Esophagus muscularis mucosa (tissue), 4 donors: ENCODE measurements at regions not wholly inside any gene's neighbourhood (a gene's known extent, or its start where the extent isn't known, plus 50 kb on each side); places are given as distances from the start of the nearest gene placed in this dataset.

Source experiments
- DNase-seq: peaks from one replicate; pipeline ENCODE4 v3.0.0-alpha.2; 2017; ENCODE audit errors: extremely low spot score
- H3K27ac ChIP-seq, 4 donors: fragments of 200-600 bp; sonication (generic); replicated peaks in 1 of 4; 1 replicate in 3 of 4; 2 replicates in 1 of 4; pipeline ENCODE4 v1.5.1; 2016 to 2019; ENCODE audit warnings: mild to moderate bottlenecking in 1 of 4
- H3K27me3 ChIP-seq, 4 donors: fragments of 200-600 bp; sonication (generic); one replicate each; pipeline versions ENCODE4 v1.5.1 to v1.6.0; 2016 to 2019
- H3K36me3 ChIP-seq, 4 donors: fragments of 200-600 bp; sonication (generic); one replicate each; pipeline ENCODE4 v1.5.1; 2016 to 2019
- H3K4me1 ChIP-seq, 4 donors: fragments of 200-600 bp; sonication (generic); one replicate each; pipeline ENCODE4 v1.5.1; 2016 to 2019
- H3K4me3 ChIP-seq, 4 donors: fragments of 200-600 bp; sonication (generic); 1 replicate in 2 of 4; 2 replicates in 2 of 4; pipeline ENCODE4 v1.5.1; 2016 to 2019; ENCODE audit warnings: mild to moderate bottlenecking in 4 of 4, moderate library complexity in 1 of 4
- H3K9me3 ChIP-seq, 4 donors: fragments of 200-600 bp; sonication (generic); 1 replicate in 3 of 4; 2 replicates in 1 of 4; pipeline ENCODE4 v1.5.1; 2016 to 2019
- EP300 ChIP-seq: sonication (generic); formaldehyde crosslinking; IDR thresholded peaks from one replicate; pipeline ENCODE4 v1.6.1; 2017; ENCODE audit warnings: antibody characterized with exemption
- POLR2A ChIP-seq: fragments of 450-650 bp; IDR thresholded peaks from one replicate; pipeline ENCODE4 v1.6.1; 2017; ENCODE audit warnings: antibody characterized with exemption, moderate library complexity, mild to moderate bottlenecking, low read depth
- POLR2AphosphoS5 ChIP-seq, 2 donors: sonication (generic); formaldehyde crosslinking; IDR thresholded peaks; one replicate each; pipeline ENCODE4 v1.6.1; 2017; ENCODE audit warnings: antibody characterized with exemption in 2 of 2
- WGBS: methylation state at CpG from one replicate; pipeline ENCODE4 v1.1.5; 2018; 5-methylcytosine and 5-hydroxymethylcytosine counted together
- intact Hi-C: fragments of 100-400 bp; cut with DNase I; formaldehyde crosslinking; loops from one replicate; pipeline ENCODE4 v1.15.1; 2023
- TF ChIP-seq, protein P1 (sequence below), 3 experiments: fragments of 200-600 bp in 2 of 3; fragments of 450-650 bp in 1 of 3; sonication (generic) in 2 of 3; IDR thresholded peaks; one replicate each; pipeline ENCODE4 v1.5.1; 2017 to 2019; ENCODE audit warnings: antibody characterized with exemption in 3 of 3, mild to moderate bottlenecking in 2 of 3, moderate library complexity in 1 of 3

DNA sequence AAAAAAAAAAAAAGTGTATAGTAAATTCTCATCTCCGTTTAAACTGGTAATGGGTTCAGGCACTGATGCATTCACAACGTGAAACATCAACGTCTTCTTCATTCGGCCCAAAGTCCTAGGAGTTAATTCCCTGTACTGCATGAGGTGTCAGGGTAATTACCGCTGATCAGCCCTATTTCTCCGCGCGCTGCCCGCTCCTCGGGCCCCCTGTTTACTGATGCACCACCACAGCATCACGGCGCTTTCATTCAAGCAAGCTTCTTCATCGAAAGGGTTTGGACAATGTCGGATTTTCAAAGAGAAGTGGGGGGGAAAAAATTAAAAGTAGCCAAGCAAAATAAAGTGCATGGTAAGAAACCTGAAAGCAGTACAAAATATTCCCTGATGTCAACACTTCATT is 352.0 kb upstream of the POU3F3 start:
- peaks cover 0 to 10% (median 0%) of the 10 kb centered on the region in 4 donors for H3K4me1 ChIP-seq
- TF ChIP-seq POLR2A: no peak
- TF ChIP-seq EP300: no peak
- TF ChIP-seq, protein P1, sequence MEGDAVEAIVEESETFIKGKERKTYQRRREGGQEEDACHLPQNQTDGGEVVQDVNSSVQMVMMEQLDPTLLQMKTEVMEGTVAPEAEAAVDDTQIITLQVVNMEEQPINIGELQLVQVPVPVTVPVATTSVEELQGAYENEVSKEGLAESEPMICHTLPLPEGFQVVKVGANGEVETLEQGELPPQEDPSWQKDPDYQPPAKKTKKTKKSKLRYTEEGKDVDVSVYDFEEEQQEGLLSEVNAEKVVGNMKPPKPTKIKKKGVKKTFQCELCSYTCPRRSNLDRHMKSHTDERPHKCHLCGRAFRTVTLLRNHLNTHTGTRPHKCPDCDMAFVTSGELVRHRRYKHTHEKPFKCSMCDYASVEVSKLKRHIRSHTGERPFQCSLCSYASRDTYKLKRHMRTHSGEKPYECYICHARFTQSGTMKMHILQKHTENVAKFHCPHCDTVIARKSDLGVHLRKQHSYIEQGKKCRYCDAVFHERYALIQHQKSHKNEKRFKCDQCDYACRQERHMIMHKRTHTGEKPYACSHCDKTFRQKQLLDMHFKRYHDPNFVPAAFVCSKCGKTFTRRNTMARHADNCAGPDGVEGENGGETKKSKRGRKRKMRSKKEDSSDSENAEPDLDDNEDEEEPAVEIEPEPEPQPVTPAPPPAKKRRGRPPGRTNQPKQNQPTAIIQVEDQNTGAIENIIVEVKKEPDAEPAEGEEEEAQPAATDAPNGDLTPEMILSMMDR (IDR thresholded peaks at IDR 0.05): no peak
- no peak for TF ChIP-seq POLR2AphosphoS5 (IDR thresholded peaks at IDR 0.05)
- H3K36me3 ChIP-seq: no peaks in the 10 kb centered on the region
- no peaks in the 10 kb centered on the region for H3K9me3 ChIP-seq
- intact Hi-C loops: no loop called here
- H3K27ac ChIP-seq: no peak overlapping the region
- 86% methylated on average over 14 of the region's 14 CpGs for WGBS
- peak; percentile 26 for DNase-seq
- H3K27me3 ChIP-seq: peaks cover 0 to 6% (median 0%) of the 10 kb centered on the region in 4 donors
- no peak overlapping the region for H3K4me3 ChIP-seq

DNA sequence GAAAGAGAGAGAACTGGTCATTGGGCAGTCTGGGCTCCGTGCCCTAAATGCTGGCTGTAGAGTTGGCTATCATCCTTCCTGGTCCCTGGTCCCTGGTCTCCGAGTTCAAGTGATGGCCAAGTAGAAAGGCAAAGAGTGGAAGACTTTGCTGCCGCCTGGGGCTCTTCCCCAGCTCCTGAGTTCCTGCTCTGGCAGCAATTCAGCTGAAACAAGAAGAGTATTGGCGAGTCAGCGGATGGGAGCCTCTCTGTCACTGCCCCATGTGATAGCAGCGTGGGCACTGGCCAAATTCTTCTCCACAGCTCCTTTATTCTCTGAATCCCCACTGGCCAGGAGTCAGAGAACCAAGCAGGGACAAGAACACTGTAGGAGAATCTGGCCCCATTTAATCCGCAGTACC is 351.0 kb upstream of the POU3F3 start:
- H3K4me3 ChIP-seq: no peak overlapping the region
- TF ChIP-seq POLR2AphosphoS5 (IDR thresholded peaks at IDR 0.05): no peak
- TF ChIP-seq EP300: no peak
- TF ChIP-seq POLR2A: no peak
- TF ChIP-seq, protein P1 (IDR thresholded peaks at IDR 0.05): no peak
- no peak overlapping the region for H3K27ac ChIP-seq
- intact Hi-C loops: no loop called here
- H3K4me1 ChIP-seq: peaks cover 0 to 10% (median 0%) of the 10 kb centered on the region in 4 donors
- no peaks in the 10 kb centered on the region for H3K36me3 ChIP-seq
- no peaks in the 10 kb centered on the region for H3K9me3 ChIP-seq
- peaks cover 0 to 6% (median 0%) of the 10 kb centered on the region in 4 donors for H3K27me3 ChIP-seq
- DNase-seq: no peak
- 72% methylated on average over 7 of the region's 7 CpGs for WGBS

DNA sequence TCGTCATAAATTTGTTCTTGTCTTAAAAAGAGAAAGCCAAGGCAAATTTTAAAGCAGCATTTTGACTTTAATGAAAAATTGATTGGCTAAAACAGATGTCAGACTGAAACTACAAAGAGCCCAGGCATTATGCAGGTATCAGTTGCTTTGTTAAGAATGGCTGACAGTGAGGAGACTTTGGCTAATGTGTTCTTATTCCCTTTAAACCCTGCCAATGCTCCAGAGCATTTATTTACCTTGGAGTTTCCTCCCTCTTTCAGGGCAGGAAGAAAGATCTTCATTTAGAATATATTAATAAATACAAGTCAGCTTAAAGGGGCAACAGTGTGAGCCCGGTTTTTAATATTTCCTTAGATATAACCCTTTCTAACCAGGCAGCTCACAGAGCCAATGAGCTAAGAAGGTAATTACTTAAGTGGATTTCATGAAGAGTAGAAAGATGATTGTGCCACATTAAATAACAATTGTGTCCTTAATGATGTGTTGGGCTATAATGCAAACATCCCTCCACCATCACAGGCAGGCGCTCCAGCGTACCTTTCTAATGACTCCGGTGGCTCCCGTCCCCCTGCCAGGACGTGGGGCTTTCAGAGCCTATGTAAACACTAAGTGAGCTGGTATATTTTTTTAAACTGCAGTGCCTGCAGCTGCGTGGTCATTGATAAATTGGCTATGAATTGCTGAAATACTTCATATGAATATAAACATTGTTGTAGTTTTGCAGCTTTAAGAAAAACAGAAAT is 349.4 kb upstream of the POU3F3 start:
- H3K27ac ChIP-seq: no peak overlapping the region
- no peak overlapping the region for H3K4me3 ChIP-seq
- H3K4me1 ChIP-seq: peaks cover 0 to 10% (median 0%) of the 10 kb centered on the region in 4 donors
- no peak for TF ChIP-seq POLR2AphosphoS5 (IDR thresholded peaks at IDR 0.05)
- TF ChIP-seq, protein P1 (IDR thresholded peaks at IDR 0.05): no peak
- TF ChIP-seq POLR2A: no peak
- no peak for TF ChIP-seq EP300
- 21% methylated on average over 8 of the region's 8 CpGs for WGBS
- no peaks in the 10 kb centered on the region for H3K9me3 ChIP-seq
- no peak for DNase-seq
- intact Hi-C loops: no loop called here
- H3K36me3 ChIP-seq: no peaks in the 10 kb centered on the region
- no peaks in the 10 kb centered on the region for H3K27me3 ChIP-seq

DNA sequence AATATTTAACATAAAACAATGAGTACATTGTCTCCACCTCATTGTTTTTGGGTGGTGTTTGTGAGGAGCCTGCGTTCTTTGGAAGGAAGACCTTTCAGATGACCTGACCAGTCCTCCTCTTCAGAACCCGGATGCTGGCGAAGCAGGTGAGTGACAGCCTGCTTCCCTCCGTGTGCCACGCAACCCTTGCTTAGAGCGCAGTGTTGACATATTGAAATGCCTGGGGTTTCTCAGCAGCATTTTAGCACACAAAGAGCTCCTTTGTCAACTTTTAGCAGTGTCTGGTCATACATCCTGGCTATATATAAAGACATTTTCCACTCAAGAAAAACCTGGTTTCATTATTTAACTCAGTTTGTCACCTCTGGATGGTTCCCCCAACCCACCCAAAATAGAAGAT is 335.7 kb upstream of the POU3F3 start:
- H3K27ac ChIP-seq: no peak overlapping the region
- H3K4me1 ChIP-seq: no peaks in the 10 kb centered on the region
- no peaks in the 10 kb centered on the region for H3K36me3 ChIP-seq
- 93% methylated on average over 6 of the region's 6 CpGs for WGBS
- TF ChIP-seq EP300: no peak
- TF ChIP-seq, protein P1 (IDR thresholded peaks at IDR 0.05): no peak
- TF ChIP-seq POLR2AphosphoS5 (IDR thresholded peaks at IDR 0.05): no peak
- TF ChIP-seq POLR2A: no peak
- DNase-seq: peak; percentile 26
- intact Hi-C loops: no loop called here
- H3K4me3 ChIP-seq: no peak overlapping the region
- peaks cover 0 to 9% (median 7%) of the 10 kb centered on the region in 4 donors for H3K9me3 ChIP-seq
- no peaks in the 10 kb centered on the region for H3K27me3 ChIP-seq
